Coronary artery (tissue), 2 donors: ENCODE measurements at regions not wholly inside any gene's neighbourhood (a gene's known extent, or its start where the extent isn't known, plus 50 kb on each side); places are given as distances from the start of the nearest gene placed in this dataset.
"Not testable (repeated sequence)": the region's sequence is repeated elsewhere in the genome, so short reads cannot be mapped to it uniquely, and the experiment has no call there.

ENCODE experiments used
- DNase-seq: peaks from one replicate; pipeline ENCODE4 v3.0.0-alpha.2; 2017; ENCODE audit warnings: low spot score
- H3K27ac ChIP-seq, 2 donors: fragments of 200-600 bp; sonication (generic); one replicate each; pipeline ENCODE4 v1.5.1; 2016 to 2019
- H3K4me3 ChIP-seq: fragments of 200-600 bp; sonication (generic); 2 replicates; pipeline ENCODE4 v1.5.1; 2016; ENCODE audit warnings: mild to moderate bottlenecking, moderate library complexity
- TF ChIP-seq, protein P1 (sequence below): fragments of 200-600 bp; sonication (generic); IDR thresholded peaks from one replicate; pipeline ENCODE4 v1.5.1; 2019; ENCODE audit warnings: antibody characterized with exemption

DNA sequence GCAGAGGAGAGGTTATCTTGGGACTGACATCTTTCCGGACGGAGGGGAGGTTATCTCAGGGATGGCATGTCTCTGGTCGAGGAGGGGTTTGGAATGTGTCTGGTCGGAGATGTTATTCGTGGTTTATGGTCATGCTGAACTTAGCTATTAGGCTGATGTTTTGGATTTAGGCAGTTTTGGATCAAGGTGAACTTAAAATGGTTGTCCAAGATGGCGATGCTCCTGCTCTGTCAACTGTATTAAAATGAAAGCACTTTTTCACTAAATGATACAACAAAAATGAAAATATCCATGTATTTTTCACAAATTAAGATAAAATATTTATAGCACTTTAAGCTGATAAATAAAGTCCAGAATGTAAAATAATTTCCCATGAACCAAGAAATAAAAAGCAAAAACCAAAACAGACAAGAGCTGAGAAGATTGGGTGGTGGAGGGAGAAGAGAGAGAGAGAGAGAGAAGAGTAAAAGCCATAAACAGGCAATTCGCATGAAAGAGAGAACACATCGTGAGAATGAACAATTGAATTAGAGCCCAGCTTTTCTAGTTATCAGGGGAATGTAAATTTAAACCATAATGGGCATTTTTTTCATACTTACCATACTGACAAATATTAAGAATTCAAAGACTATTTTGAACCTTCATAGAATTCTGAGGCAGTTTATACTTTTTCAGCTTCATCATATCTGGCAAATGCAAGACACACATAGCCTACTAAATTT is 2236.0 kb upstream of the AGA start:
- TF ChIP-seq, protein P1, sequence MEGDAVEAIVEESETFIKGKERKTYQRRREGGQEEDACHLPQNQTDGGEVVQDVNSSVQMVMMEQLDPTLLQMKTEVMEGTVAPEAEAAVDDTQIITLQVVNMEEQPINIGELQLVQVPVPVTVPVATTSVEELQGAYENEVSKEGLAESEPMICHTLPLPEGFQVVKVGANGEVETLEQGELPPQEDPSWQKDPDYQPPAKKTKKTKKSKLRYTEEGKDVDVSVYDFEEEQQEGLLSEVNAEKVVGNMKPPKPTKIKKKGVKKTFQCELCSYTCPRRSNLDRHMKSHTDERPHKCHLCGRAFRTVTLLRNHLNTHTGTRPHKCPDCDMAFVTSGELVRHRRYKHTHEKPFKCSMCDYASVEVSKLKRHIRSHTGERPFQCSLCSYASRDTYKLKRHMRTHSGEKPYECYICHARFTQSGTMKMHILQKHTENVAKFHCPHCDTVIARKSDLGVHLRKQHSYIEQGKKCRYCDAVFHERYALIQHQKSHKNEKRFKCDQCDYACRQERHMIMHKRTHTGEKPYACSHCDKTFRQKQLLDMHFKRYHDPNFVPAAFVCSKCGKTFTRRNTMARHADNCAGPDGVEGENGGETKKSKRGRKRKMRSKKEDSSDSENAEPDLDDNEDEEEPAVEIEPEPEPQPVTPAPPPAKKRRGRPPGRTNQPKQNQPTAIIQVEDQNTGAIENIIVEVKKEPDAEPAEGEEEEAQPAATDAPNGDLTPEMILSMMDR: no peak
- DNase-seq: no peak
- Histone ChIP-seq H3K4me3 (no peak overlapping the region), H3K27ac (no peak overlapping the region)

GRCh38 chr4:179683661-179684060 is 2241.4 kb upstream of the AGA start:
- H3K27ac ChIP-seq, H3K4me3 ChIP-seq, DNase-seq: not testable (repeated sequence)

DNA sequence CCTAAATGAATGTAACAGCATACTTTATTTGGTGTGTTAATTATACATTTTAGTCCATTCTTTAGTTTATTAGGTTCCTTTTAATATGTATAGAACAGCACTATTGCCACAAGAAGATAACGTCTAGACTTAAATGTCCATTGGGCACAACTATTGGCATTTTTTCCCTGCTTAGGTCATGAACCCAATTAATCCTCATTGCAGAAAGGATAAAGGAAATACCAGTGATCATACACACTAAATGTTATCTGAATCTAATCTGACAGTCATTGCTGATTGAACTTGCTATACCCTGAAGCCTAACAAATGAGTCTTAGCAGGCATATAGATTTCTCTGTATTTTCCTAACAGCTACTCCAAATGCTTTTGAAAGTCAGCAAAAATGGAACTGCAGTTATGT is 2250.0 kb upstream of the AGA start:
- TF ChIP-seq, protein P1: no peak
- Histone ChIP-seq H3K4me3 (no peak overlapping the region), H3K27ac (no peak overlapping the region)
- no peak for DNase-seq

DNA sequence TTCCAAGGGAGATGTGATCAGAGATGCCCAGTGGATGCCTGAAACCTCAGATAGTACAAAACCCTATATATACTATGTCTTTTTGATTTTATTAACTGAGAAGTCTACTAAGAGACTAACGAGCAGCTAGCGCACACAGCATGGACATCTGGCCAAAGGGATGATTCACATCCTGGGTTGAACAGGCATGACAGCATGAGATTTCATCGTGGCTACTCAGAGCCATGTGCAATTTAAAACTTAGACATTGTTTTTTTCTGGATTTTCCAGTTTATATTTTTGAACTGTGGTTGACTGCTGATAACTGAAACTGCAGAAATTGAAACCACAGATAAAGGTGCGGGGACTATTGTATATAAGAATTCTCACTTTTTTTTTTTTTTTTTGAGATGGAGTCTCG is 2252.9 kb upstream of the AGA start:
- H3K4me3 ChIP-seq: no peak overlapping the region
- TF ChIP-seq, protein P1: no peak
- H3K27ac ChIP-seq: no peak overlapping the region
- no peak for DNase-seq

GRCh38 chr4:179698321-179698720 is 2256.1 kb upstream of the AGA start:
- Histone ChIP-seq H3K4me3 (no peak overlapping the region), H3K27ac (no peak overlapping the region)
- DNase-seq: no peak
- TF ChIP-seq, protein P1: no peak

DNA sequence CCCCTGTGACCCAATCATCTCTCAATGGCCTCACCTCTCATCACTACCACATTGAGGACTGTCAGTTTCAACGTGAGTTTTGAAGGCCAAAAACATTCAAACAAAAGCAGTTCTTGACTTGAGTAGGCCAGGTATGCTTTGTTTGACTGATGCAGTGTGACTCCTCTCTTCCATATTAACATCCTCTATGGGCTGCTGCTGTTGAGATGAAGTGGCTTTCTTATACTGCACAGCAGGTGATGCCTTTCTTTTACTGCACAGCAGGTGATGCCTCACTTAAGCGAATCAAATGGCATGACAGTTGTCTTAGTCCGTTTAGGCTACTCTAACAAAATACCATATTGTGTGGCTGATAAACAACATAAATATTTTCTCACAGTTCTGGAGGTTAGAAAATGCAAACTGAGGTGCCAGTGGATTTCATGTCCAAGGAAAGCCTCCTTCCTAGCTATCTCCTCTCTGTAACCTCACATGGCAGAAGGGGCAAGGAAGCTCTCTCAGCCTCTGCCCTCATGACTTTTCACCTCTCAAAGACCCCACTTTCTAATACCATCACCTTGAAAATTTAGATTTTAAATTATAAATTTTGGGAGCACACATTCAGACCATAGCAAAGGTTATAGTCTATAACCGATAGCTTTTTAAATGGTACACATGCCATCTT is 2267.9 kb upstream of the AGA start:
- Histone ChIP-seq H3K4me3 (no peak overlapping the region), H3K27ac (no peak overlapping the region)
- DNase-seq: no peak
- TF ChIP-seq, protein P1: no peak

GRCh38 chr4:179719766-179720450 is 2277.7 kb upstream of the AGA start:
- no peak overlapping the region for H3K27ac ChIP-seq
- H3K4me3 ChIP-seq: no peak overlapping the region
- TF ChIP-seq, protein P1: no peak
- DNase-seq: no peak

DNA sequence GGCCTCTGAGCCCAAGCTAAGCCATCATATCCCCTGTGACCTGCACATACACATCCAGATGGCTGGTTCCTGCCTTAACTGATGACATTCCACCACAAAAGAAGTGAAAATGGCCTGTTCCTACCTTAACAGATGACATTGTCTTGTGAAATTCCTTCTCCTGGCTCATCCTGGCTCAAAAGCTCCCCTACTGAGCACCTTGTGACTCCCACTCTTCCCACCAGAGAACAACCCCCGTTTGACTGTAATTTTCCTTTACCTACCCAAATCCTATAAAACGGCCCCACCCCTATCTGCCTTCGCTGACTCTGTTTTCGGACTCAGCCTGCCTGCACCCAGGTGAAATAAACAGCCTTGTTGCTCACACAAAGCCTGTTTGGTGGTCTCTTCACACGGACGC is 2284.3 kb upstream of the AGA start:
- not testable (repeated sequence) for H3K4me3 ChIP-seq, DNase-seq, H3K27ac ChIP-seq
